HG03558 (cell line): ENCODE measurements at regions not wholly inside any gene's neighbourhood (a gene's known extent, or its start where the extent isn't known, plus 50 kb on each side); places are given as distances from the start of the nearest gene placed in this dataset.

Experiments
- ATAC-seq: cut with Tn5 transposase; IDR thresholded peaks from one replicate; pipeline ENCODE4 v1.9.1; 2021; ENCODE audit warnings: moderate number of reproducible peaks; ENCODE audit not compliant: unreplicated experiment; ENCODE audit errors: extremely low read depth

- ATAC-seq: no peak
These were observed 454.5 kb upstream of the CITED2 start for GRCh38 chr6:139828751-139829519.

DNA sequence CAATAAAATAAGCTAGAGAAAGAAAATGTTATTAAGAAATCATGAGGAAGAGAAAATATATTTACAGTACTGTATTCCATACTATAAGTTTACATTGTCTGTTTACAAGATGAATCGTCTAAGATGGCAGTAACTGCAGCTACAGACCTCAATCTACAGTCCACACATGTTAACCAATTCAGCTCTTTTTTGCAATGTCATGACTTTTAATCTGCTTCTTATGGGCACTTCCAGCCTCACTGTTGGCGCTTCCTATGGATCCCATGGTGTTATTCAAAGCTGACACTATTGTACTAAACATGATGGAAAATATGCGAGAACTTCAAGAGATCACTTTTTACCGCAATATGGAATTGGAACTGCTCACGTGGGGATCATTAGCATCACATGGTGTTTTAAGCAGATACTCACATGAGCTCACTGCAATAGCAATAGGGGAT lies 451.5 kb upstream of the CITED2 start:
- ATAC-seq: no peak

DNA sequence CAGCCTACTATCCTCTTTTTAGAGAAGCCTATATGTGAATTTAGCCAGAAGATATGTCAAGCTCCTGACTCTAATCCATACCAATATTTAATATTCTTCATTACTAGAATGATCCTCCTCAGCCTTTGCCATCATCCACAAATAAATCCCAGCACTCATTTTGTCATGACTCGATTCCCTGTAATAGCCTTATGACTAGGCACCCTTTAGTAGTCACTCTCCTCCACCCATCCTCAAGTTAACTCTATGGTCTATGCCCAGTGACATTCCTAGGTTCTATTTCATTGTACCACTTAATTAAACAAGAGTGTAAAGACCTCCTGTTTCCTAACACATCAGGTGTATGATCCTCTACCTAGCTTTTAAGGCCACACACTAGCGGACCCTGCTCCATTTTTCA lies 450.4 kb upstream of the CITED2 start:
- ATAC-seq: no peak

DNA sequence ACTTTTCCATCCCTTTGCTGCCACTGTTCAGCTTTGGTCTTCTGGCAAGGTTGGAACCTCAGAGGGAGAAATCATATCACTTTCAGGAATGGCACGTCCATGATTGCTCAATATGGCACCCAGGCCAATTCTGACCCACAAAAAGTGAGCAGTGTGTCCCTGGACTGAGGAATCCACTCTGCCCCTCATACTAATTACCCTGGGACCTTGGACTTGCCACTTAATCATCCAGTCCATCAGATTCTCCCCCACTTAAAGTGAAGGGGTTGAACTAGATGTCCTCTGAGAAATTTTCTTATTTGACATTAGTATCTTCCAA lies 449.3 kb upstream of the CITED2 start:
- no peak for ATAC-seq

DNA sequence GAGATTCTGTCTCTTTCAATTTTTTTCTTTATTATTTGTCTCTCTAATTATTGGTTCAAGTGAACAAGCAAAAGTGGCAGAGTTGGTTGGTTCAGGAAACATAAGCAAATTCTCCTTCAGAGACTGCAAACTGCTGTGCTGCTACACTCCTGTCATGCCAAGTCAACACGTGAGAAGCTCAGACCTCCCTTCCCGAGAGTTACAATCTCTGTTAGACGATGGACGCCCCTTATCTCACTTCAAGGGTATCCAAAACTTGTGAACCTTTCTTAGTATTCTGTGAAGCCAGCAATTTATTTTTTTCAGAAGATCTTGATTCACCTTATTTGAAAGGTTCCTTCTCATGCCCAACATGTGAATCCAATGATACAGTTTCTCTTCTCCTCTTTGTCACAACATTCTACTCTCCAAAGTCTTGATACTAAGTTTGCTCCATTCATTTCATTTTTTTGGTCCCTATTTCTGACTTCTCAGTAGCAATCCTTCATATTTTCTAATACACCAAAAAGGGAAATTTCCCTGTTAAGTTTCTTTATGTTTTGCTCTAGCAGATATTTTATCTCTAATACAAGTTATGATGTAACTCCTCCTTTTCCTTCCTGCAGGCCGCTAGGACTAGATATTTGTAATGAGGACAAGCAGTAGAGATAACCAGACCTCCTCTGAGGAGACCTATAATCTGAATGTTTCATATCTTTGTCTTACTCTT lies 448.8 kb upstream of the CITED2 start:
- ATAC-seq: no peak

DNA sequence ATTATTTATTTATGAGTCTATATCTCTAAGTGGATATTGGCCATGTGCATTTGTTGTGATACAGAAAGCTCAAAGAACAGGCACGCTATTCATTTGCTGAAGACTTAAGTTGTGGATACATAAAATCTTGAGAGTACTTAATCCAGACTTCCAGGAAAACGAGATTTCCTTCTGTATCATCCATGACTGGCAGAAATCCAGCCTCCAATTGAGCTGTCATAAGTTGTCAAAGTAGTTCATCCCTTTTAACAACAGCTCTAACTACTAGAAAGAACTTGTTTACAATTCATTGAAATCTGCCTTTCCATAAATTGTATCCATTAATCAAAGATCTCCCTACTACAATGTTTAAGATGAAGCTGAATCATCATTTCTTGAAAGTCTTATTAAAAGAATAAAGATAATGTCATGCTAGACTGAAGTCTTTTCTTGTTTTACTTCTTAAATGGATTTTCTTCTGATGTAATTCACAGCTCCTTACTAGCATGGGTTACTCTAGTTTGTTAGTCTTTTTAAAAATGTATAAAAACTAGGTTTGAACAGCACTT lies 447.3 kb upstream of the CITED2 start:
- ATAC-seq: no peak

DNA sequence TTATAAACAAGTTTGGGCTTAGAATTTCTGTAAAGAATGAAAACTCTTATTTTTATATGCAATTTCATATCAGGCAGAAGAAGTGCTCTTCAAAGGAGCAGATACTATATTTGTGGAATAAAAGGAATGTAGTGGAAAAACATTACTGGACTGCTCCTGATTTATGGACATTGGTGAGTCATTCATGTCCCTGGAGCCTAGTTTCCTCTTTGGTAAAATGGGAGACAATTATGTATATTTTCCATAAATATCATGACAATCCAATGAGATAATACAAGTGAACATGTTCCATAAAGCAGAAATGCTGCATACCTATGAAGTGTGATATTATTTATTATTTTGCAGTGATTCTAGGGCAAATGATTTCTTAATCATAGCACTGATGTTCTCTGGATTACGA lies 445.8 kb upstream of the CITED2 start:
- no peak for ATAC-seq

DNA sequence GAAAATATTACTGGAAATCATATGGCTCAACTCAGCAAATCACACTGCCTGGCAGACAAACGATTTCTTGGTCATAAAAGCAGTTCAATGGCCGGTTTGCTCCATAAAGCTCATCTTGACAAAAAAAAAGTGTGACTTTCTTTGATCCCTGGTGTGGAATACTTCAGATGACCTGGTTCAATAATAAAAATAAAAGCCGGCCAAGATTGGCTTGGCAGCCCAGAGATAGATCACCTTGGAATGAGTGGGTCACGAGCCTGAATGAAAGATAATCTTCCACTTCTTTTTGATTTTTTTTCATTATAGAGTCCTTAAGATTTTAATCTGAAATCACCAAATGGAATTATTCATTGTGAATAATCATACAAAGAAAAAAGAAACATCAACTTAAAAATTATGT lies 445.3 kb upstream of the CITED2 start:
- ATAC-seq: no peak

DNA sequence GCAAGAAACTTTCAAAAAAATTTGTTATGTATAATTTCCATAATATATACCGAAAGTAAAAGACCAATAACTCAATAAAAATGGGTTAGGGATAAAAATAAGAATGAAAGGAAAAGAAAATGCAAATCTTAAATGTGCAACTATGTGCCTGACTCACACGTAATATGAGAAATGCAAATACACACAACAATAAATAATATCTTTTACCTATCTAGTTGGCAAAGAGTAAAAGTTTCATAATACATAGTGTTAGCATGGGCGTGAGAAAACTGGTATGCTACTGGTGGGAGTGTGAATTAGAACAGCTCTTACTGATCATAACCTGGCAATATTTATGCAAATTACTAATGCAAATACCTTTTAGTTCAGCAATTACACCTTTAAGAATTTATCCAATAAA lies 438.5 kb upstream of the CITED2 start:
- no peak for ATAC-seq

DNA sequence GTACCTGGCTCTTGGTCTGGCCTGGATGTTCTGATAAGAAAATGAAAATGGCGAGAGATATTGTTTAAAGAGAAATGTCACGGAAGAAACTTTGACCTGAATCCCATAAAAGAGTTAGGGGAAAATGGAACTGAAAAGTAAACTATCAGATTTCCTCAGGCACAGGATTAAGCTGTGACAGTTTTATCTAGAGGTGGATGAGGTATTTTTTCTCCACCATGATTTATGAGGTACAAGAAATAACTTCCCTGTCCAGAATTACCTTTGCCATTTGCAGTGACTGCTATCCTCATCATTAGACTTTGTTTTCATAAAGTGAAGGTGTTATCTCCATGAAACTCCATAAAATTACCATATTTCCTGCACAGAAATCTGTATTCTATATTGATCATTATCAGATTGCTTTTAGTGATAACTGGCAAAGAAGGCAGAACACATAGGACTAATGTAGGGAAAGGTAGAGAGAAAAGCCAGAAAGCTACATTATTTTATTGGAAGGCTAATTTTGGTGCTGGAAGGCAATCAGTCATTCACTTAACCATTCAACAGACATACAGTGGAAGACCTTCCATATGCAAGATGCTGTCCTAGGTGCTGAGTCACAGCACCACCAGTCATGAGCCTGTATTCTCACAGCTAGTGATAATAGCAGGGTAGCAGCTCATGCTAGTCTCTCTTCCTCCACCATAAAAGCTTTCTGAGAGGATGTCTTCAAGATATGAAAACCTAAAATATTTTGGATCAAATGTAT lies 427.3 kb upstream of the CITED2 start:
- no peak for ATAC-seq

DNA sequence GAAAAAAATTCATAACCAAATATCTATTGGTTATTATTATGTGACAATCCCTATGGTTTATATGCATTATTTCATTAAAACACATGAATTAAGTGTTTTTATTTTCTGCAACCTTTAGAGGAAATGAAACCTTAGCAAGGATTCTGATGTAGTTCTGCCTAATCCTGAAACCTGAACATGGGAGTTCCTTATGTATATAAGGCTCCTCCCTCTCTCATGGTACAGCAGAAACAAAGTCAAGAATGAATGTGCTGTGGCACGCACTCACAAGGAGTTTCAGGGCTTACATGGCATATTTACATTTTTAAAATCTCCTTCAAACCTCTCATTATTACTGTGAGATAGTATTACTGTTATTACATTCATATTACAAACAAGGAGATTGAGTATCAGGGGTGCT lies 426.4 kb upstream of the CITED2 start:
- peak; percentile 84 for ATAC-seq

GRCh38 chr6:139790527-139790926 lies 416.1 kb upstream of the CITED2 start:
- no peak for ATAC-seq

DNA sequence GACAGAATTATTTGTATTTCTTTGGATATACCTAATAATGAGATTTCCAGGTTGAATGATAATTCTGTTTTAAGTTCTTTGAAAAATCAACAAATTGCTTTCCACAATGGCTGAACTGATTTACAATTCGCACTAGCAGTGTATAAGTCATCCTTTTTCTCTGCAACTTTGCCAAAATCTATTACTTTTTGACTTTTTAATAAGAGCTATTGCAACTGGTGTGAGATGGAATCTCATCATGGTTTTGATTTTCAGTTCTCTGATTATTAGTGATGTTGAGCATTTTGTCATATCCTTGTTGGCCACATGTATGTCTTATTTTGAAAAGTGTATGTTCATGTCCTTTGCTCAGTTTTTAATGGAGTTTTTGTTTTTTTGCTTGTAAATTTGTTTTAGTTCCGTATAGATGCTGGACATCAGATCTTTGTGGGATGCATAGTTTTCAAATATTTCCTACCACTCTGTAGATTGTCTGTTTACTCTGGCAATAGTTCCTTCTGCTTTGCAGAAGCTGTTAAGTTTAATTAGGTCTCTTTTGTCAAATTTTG lies 409.8 kb upstream of the CITED2 start:
- ATAC-seq: no peak

DNA sequence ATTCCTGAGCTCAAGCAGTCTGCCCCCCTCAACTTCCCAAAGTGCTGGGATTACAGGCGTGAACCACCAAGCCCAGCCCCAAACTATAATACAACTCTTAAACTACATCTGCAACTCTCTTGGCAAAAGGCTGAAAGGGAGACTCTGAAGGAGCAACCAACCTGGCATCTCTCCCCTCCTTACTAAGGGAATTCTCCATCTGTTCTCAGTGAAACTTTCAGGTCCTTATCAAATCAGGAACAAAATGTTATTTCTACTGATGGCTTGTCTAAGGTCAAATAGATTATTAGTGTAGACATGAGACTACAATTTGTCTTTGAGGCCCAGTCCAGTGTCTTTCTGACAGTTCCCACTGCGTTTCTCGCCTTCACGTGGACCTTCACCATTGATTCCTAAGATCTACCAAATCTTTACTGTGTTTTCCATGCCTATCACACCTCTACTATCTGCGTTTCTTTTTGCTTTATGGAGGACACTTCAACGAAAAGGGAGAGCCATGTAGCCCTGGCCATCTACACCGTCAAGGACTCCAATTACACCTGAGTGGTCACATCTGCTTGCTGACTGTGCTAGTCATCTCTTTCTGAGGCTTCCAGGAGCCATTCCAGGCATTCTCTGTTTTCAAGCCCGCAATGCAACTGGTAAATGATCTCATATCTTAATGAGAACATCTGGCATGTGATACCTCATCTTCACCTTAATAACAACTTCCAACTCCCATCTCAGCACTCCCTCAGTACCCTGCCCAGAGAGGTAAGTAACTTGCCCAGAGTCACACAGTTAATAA lies 405.7 kb upstream of the CITED2 start:
- ATAC-seq: no peak

- ATAC-seq: no peak
These were observed 404.2 kb upstream of the CITED2 start for GRCh38 chr6:139778688-139779087.

DNA sequence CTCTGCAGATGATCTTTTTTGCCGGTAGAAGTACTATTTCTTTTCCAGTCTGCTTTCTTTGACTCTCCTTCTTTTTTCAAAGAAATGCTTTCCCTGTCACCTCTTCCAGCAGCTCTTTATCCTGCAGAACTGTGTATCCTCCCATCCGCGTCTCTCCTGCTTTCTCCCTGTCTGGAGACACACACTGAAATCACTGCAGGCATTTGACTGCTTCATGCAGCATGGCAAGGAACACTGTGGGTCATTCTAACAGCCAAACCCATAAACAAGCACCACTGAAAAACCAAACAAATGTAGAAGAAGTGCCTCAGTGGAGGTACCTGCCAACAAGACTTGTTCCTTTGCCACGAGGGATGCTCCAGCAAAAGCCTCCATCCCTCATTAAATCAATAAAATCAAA lies 403.7 kb upstream of the CITED2 start:
- ATAC-seq: no peak

GRCh38 chr6:139777202-139777970 lies 402.9 kb upstream of the CITED2 start:
- ATAC-seq: no peak

- ATAC-seq: no peak
These were observed 401.6 kb upstream of the CITED2 start for GRCh38 chr6:139776041-139776440.

DNA sequence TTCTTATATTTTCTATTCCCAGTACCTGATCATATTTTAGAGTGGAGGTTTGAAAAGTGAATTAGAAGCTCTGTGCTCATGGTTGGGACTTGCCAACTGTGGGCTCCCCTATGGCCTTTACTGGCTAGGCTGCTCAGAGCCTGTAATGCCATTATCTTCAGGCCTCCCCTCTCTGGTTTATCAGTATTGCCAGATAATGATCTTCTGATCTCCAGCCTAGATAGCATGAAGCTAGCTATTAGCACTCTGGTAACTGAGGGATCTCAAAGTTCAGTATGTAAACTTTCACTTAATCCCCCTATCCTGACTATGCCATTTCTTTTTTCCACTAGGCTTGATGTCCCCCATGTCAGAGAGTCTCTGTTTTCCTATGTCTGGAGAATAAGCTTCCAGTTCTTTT lies 393.7 kb upstream of the CITED2 start:
- no peak for ATAC-seq
